Activated CD8-positive, alpha-beta memory T cell treated with anti-CD3 and anti-CD28 coated beads for 36 hours (primary cell): ENCODE measurements at regions not wholly inside any gene's neighbourhood (a gene's known extent, or its start where the extent isn't known, plus 50 kb on each side); places are given as distances from the start of the nearest gene placed in this dataset.
"Not testable (repeated sequence)": the region's sequence is repeated elsewhere in the genome, so short reads cannot be mapped to it uniquely, and the experiment has no call there.

Source experiments
- CTCF ChIA-PET: fragments of 350-600 bp; sonication (Branson Sonifier 250); formaldehyde crosslinking; loops from one replicate; lab custom pipeline; 2021; ENCODE audit warnings: antibody characterized with exemption; lab: Charles Lee
- POLR2A ChIA-PET: fragments of 350-600 bp; sonication (Branson Sonifier 250); formaldehyde crosslinking; loops from one replicate; lab custom pipeline; 2021; ENCODE audit warnings: antibody characterized with exemption; lab: Charles Lee

DNA sequence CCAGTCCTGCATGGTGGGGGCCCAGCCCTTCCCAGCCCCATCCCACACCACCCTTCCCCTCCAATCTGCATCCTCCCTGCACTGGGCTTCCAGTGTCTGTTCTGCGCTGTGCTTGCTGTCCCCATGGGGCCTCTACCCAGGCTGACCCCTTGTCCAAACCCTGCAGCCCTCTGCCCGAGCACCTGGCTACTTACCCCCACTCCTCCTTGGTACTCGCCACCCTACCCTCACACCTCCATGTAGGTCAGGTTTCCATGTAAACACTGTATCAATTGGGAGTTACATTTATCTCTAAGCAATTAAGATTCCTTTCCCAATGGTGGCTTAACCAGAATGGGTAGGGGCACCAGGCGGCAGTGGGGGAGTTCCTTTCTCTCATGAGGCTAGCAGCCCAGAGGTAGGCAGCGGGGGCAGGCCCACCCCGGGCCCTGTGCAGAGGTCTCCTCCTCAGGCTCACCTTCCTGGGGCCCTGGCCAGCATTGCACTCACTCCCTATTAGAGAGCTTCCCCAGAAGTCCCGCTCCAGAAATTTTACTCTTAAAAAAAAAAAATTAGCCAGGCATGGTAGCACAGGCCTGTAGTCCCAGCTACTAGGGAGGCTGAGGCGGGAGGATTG is 76.6 kb upstream of the CCND2 start:
- POLR2A ChIA-PET, result no interaction called here
- CTCF ChIA-PET, result no interaction called here

DNA sequence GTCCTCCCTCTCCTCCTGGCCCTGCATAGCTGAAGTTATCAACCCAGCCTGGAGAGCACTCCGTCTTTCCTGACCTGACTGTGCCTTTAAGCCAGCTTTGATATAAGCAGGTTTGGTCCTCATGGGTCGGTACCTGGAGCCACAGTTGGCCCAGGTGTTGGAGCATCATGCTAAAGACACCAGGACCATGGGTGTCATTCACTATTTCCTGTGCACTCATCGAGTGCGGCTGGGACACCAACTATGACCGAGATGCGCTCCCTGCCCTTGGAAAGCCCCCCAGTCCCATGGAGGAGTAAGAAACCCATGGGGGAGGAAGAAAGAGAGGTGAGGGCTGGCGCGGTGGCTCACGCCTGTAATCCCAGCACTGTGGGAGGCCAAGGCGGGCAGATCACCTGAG is 78.9 kb upstream of the CCND2 start:
- CTCF ChIA-PET, result no interaction called here
- POLR2A ChIA-PET, result no interaction called here

DNA sequence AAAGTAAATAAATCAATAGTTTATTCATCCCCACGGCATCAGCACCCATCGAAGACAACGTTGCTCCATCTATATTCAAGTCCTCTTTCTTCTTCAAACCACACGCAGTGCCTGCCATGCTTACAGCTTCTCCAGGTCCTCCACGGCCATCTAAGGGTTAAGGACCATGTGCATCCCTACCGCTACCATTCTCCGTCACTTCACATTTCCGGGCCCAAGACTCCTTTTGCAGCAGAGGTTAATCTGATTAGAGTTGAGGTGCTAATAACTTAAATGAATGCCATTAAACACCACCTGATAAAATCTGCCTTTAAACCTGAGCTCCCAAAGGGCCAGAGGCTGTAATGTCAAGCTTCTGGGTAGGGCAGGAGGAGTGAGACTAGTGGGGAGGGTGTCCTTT is 79.7 kb upstream of the CCND2 start:
- ChIA-PET POLR2A (no interaction called here), CTCF (interaction anchor here (0.6 kb wide), 1 partner anchor 121 kb away, joined by 3 read pairs; no protein-coding TSS in a partner anchor)

DNA sequence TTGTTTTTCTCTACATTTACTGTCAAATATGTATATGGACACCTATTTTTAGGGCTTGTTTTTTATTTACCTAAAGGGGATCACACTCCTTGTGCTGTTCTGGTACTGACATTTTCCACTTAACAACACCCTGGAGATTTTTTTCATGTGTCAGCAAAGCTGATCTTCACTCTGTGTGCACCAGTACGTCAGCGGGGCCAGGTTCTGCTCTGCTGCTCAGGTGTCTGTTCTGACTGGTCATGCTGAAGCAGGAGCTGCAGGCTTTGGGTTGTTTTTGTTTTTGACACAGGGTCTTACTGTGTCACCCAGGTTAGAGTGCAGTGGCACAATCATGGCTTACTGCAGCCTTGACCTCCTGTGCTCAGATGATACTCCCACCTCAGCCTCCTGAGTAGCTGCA is 81.9 kb upstream of the CCND2 start:
- ChIA-PET POLR2A (no interaction called here), CTCF (interaction anchor here (1.4 kb wide), 1 partner anchor 21 kb away, joined by 3 read pairs; no protein-coding TSS in a partner anchor)

DNA sequence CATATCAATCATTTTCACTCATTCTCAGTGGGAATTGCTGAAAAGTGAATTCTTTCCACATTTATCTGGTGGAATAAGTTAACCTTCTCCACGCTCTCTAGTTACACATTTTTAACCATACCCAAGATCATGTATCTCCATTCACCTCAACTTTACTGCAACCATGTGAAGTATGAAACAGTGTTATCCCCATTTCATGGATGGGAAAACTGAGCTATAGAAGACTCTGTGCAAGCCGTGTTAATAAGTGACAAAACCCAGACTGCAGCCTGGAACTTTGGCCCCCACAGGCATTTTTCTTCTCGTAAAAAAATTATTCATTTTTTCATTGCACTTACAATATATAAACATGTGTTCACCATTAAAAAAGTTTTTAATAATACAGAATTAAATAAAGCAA is 82.4 kb upstream of the CCND2 start:
- CTCF ChIA-PET, result no interaction called here
- POLR2A ChIA-PET, result no interaction called here

DNA sequence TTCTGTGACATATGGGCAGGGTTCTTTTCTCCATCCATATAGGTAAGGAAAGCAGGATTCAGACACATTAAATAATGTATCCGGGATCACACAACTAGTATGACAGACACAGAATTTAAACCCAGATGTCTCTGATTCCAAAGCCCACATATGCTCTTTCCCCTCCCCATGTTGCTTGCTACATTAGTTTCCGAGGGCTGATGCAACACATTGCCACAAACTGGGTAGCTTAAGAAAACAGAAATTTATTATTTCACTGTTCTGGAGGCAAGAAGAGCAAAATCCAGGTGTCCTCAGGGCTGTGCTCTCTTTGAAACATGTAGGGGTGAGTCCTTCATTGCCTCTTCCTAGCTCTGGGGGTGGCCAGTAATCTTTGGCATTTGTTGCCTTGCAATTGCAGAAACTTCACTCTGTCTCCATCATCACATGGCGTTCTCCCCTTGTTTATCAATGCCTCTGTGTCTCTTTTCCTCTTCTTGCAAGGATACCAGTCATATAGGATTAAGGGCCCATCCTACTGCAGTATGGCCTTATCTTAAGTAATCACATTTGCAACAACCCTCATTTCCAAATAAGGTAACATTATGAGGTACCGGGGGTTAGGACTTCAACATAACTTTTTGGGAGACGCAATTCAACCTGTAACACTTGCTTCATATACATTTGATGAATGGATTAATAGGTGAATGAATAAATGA is 83.0 kb upstream of the CCND2 start:
- CTCF ChIA-PET, result no interaction called here
- POLR2A ChIA-PET, result no interaction called here

DNA sequence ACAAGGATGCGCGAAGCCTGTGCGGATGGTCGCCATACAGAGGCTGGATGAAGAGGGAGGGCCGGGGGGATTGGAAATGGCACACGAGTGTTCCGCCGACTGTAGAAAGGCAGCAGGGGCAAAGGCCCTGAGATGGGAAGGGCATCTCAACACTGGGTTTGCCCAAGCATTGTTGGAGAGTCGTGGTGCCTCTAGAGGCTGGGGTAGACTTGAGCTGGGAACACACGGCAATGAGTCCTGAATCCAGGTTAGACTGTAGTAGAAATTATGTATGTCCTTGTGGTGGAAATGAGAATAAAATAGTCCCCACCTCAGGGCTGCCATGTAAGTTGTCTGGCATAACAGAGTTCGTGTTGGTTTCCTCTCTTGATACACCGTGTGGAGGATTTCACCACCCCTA is 83.8 kb upstream of the CCND2 start:
- CTCF ChIA-PET, result no interaction called here
- POLR2A ChIA-PET, result no interaction called here

DNA sequence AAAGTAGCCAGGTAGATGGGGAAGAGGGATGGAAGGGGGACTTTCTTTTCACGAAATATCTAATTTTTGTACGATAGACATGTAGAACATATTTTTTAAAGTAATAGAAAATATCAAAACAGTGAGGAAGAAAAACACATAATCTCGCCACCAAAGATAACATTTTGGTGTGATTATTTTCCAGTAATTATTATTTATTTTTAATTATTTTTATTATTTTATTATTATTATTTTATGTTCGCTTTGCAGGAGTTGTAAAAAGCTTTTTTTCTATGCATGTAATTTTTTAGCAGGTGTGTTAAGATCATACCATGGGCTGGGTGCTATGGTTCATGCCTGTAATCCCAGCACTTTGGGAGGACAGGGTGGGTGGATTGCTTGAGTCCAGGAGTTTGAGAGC is 85.6 kb upstream of the CCND2 start:
- ChIA-PET CTCF (no interaction called here), POLR2A (no interaction called here)

DNA sequence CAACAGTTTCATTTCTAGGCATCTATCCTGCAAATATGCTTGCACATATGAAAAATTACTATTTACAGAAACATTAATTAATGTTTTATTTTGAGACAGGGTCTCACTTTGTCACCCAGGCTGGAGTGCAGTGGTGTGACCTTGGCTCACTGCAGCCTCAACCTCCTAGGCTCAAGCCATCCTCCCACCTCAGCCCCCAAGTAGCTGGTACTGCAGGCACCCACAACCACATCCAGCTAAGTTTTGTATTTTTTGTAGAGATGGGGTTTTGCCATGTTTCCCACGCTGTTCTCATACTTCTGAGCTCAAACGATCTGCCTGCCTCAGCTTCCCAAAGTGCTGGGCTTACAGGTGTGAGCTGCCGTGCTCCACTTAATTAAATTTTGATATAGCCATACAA is 86.2 kb upstream of the CCND2 start:
- CTCF ChIA-PET, result interaction anchor here (1.1 to 1.3 kb wide), 2 partner anchors 82 to 301 kb away, joined by 3 to 5 read pairs; no protein-coding TSS in a partner anchor
- POLR2A ChIA-PET, result not testable (repeated sequence)

DNA sequence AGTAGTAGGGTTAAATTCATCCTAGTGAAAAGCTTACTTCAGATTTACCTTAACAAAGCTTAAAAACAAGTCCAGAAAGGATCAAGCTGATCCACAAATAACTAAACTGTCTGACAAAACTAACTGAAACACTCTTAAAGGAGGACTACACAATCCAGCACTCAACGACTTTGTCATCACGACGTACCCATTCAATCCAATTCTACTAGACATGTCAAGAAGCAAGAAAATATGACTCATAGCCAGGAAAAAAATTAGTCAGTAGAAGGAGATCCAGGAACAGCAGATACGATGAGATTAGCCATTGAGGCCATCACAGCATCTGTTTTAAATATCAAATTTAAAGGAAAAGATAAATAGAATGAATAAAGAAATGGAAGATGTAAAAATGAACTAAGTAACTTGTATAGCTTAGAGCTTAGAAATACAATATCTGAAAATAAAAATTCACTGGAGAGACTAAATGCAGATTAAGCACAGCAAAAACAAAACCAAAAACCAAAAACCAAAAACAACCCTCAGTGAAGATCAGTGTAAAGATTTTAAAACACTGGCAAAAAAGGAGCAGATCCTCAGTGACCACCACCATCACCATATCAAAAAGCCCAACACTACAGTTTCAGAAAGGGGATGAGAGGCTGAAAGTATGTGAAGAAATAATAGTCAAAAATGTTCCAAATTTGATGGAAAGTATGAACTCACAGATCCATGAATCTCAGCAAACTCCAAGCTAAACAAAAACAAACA is 95.0 kb upstream of the CCND2 start:
- POLR2A ChIA-PET, result interaction anchor here (0.8 to 1.4 kb wide), 3 partner anchors 33 to 93 kb away, joined by 3 to 4 read pairs (median 4); no protein-coding TSS in a partner anchor
- CTCF ChIA-PET, result interaction anchor here (0.6 to 2.1 kb wide), 3 partner anchors 14 to 100 kb away, joined by 3 to 8 read pairs (median 3); no protein-coding TSS in a partner anchor

DNA sequence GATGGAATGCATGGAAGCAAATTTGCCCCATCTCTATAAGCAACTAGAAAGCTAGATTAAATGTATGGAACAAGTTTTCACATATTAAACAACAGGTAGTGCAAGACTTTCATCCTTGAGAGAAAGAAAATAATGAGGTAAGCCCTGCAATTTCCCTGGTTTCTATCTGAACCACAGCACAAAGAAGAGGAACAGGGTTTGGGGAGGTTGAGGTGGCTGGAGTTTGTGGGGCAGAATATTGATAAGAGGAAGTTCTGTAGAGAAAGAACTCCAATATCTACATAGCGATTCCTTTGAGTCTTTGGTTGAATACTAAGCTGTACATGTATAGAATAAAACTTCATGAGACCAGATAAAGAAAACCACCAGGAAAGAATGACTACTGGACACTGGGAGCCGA is 96.3 kb upstream of the CCND2 start:
- CTCF ChIA-PET, result interaction anchor here (0.9 to 2.1 kb wide), 2 partner anchors 13 to 69 kb away, joined by 4 to 8 read pairs; no protein-coding TSS in a partner anchor
- POLR2A ChIA-PET, result no interaction called here

DNA sequence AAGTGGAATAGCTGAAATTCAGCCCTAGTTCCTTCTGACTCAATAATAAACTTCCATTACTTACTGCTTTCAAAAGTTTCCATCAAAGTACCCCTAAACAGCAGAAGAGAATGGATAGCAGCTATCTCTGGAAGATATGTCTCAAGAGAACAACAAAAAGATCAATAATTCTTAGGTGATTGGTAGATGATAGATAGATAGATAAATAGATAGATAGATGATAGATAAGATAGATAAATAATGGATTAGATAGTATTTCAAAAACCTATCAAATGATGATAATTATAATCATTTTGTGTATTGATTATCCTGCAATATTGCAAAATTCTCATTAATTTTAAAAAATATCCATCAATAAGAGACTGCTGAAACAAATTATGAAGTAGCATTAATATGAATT is 97.4 kb upstream of the CCND2 start:
- ChIA-PET POLR2A (interaction anchor here (0.7 kb wide), 1 partner anchor 93 kb away, joined by 3 read pairs; no protein-coding TSS in a partner anchor), CTCF (no interaction called here)

DNA sequence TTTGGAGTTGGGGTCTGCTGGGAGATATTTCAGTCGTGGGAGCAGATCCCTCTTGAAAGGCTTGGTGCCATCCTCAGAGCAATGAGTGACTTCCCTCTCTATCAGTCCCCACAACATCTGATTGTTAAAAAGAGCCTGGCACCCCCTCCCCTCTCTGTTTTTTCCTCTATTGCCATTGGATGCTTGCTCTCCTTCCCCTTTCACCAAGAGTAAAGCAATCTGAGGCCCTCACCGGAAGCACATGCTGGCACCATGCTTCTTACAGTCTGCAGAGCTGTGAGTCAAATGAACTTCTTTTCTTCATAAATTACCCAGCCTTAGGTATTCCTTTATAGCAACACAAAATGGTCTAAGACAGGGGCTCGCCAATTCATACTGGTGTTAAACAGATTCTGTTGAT is 99.1 kb upstream of the CCND2 start:
- CTCF ChIA-PET, result interaction anchor here (0.6 kb wide), 1 partner anchor 188 kb away, joined by 3 read pairs; no protein-coding TSS in a partner anchor
- POLR2A ChIA-PET, result no interaction called here

DNA sequence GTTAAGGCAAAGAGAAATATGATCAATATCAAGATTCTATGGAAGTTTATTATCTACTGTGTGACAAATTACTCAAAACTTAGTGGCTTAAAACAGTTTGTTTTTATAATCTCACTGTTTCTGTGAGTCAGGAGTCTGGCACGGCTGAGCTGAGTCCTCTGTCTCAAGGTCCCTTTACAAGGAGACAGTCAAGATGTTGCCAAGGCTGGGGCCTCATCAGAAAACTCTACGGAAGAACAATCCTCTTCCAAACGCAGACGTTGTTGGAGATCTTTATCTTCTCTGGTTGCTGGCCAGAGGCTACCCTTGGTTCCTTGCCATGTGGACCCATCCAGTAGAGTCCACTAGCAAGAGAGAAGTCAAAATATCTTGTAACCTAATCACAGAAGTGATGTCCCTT is 100.6 kb upstream of the CCND2 start:
- POLR2A ChIA-PET, result no interaction called here
- CTCF ChIA-PET, result no interaction called here

DNA sequence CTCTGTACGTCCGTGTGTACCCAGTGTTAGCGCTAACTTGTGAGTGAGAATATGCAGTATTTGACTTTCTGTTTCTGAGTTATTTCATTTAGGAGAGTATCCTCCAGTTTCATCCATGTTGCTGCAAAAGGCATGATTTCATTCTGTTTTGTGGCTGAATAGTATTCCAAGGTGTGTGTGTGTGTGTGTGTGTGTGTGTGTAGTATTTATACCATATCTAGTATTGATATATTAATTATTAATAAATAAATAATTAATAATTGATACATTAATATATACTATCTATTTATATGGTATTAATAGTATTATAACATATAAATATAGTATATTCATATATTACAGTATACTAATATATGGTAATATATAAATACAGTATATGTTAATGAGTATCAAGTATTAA is 101.8 kb upstream of the CCND2 start:
- ChIA-PET CTCF (no interaction called here), POLR2A (no interaction called here)

DNA sequence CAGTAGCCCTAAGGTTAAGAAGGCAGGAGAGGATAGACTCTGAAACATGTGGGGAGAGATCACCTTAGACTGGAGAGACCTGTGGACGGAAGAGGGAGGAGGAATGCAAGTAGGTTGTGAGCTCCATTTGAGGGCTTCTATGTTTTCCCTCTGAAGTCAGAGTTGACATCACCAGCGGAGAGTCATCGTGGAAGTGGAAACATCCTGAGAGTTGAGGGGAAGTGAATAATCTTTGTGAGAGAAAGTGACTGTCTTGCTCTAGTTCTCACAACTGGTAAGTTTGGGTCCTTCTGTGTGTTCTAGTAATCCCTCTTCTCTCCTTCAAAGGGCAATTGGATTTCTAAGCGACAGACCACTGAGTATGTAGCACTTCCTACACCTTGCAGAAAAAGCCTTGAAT is 103.6 kb upstream of the CCND2 start:
- ChIA-PET CTCF (no interaction called here), POLR2A (interaction anchor here (0.7 to 1.0 kb wide), 2 partner anchors 24 to 98 kb away, joined by 3 to 4 read pairs; no protein-coding TSS in a partner anchor)

DNA sequence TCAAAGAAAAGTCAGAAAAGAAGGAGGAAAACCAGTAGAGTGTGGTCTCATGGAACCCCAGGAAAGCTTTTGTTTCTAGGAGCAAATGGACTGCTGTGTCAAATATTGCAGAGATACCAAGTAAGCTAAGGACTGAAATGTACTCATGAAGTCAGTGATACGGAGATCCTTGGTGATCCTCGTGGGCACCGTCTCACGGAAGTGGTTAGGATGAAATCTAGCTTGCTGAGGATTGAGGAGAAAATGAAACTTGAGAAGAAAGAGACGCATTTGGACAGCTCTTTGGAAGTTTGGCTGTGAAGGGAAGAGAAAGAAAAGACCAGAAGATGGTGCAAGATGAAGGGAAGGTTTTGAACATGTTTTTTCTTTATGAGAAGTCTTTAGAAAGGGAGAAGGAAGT is 104.0 kb upstream of the CCND2 start:
- POLR2A ChIA-PET, result interaction anchor here (0.7 to 1.0 kb wide), 2 partner anchors 23 to 99 kb away, joined by 3 to 4 read pairs; no protein-coding TSS in a partner anchor

DNA sequence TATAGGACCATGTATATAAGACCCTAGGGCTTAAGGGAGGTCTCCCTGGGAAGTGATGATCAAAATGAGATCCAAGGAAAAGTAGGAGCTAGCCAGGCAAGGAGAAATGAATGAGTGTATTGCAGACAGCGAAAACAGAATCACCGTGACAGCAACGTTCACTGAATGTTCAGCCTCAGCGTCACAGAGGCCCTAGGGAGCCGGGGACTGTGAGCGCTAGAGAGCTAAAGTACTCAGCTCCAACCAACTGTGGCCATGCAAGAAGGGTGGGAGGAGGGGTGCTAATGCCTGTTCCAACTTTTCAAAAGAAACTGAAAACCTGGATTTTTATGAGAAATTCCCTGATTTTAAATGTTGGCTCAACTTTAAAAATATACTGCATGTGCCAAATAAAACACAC is 105.5 kb upstream of the CCND2 start:
- ChIA-PET CTCF (no interaction called here), POLR2A (no interaction called here)

More for the DNA sequence above, 104.0 kb upstream of the CCND2 start:
- CTCF ChIA-PET, result interaction anchor here (1.1 to 1.2 kb wide), 2 partner anchors 48 to 105 kb away, joined by 3 to 4 read pairs; no protein-coding TSS in a partner anchor
